H9 (cell line): ENCODE measurements at regions not wholly inside any gene's neighbourhood (a gene's known extent, or its start where the extent isn't known, plus 50 kb on each side); places are given as distances from the start of the nearest gene placed in this dataset.

ENCODE experiments used
- DNase-seq: peaks from one replicate; pipeline ENCODE4 v3.0.0-alpha.2; 2017
- H2AFZ ChIP-seq: one replicate; pipeline ENCODE4 v1.6.1; 2013; ENCODE audit warnings: mild to moderate bottlenecking, low read length, control low read depth, moderate library complexity
- H2AK5ac ChIP-seq: 2 replicates; pipeline ENCODE4 v1.6.1; 2013; ENCODE audit warnings: low read length, control low read depth, mixed read lengths; ENCODE audit not compliant: insufficient read length
- H2BK120ac ChIP-seq: one replicate; pipeline ENCODE4 v1.6.1; 2013; ENCODE audit warnings: low read depth, mild to moderate bottlenecking, low read length, control low read depth, inconsistent platforms; ENCODE audit not compliant: poor library complexity, severe bottlenecking
- H2BK12ac ChIP-seq: 2 replicates; pipeline ENCODE4 v1.6.1; 2013; ENCODE audit warnings: low read length, control low read depth, mixed read lengths, low read depth; ENCODE audit not compliant: insufficient read length
- H2BK15ac ChIP-seq: 2 replicates; pipeline ENCODE4 v1.6.1; 2013; ENCODE audit warnings: low read depth, low read length, control low read depth
- H2BK20ac ChIP-seq: one replicate; pipeline ENCODE4 v1.6.1; 2013; ENCODE audit warnings: low read depth, mild to moderate bottlenecking, low read length, control low read depth, inconsistent platforms; ENCODE audit not compliant: poor library complexity, severe bottlenecking
- H2BK5ac ChIP-seq: 2 replicates; pipeline ENCODE4 v1.6.1; 2013; ENCODE audit warnings: low read length, control low read depth, mixed read lengths; ENCODE audit not compliant: insufficient read length
- H3K14ac ChIP-seq: 2 replicates; pipeline ENCODE4 v1.6.1; 2013; ENCODE audit warnings: low read length, control low read depth; ENCODE audit not compliant: insufficient read depth
- H3K18ac ChIP-seq: 2 replicates; pipeline ENCODE4 v1.6.1; 2013; ENCODE audit warnings: low read depth, mild to moderate bottlenecking, mixed read lengths, low read length, control low read depth; ENCODE audit not compliant: insufficient read length
- H3K23ac ChIP-seq: 2 replicates; pipeline ENCODE4 v1.6.1; 2013; ENCODE audit warnings: low read length, control low read depth, mixed read lengths, low read depth; ENCODE audit not compliant: insufficient read length
- H3K23me2 ChIP-seq: 2 replicates; pipeline ENCODE4 v1.6.1; 2013; ENCODE audit warnings: low read depth, mild to moderate bottlenecking, mixed read lengths, low read length, control low read depth; ENCODE audit not compliant: insufficient read length, poor library complexity, severe bottlenecking
- H3K27ac ChIP-seq: 2 replicates; pipeline ENCODE4 v1.5.1; 2013; ENCODE audit warnings: low read length, control low read depth, mixed read lengths, low read depth; ENCODE audit not compliant: insufficient read length
- H3K27me3 ChIP-seq: 2 replicates; pipeline ENCODE4 v1.6.1; 2013; ENCODE audit warnings: low read length, control low read depth, inconsistent platforms; ENCODE audit not compliant: insufficient read depth
- H3K4ac ChIP-seq: 2 replicates; pipeline ENCODE4 v1.6.1; 2013; ENCODE audit warnings: low read depth, mild to moderate bottlenecking, control low read depth, inconsistent platforms, low read length, moderate library complexity
- H3K4me1 ChIP-seq: 2 replicates; pipeline ENCODE4 v1.6.1; 2013; ENCODE audit warnings: low read length, control low read depth, inconsistent platforms; ENCODE audit not compliant: insufficient read depth
- H3K4me2 ChIP-seq: 2 replicates; pipeline ENCODE4 v1.6.1; 2013; ENCODE audit warnings: low read length, control low read depth, mixed read lengths; ENCODE audit not compliant: insufficient read length, insufficient read depth
- H3K56ac ChIP-seq: 2 replicates; pipeline ENCODE4 v1.6.1; 2013; ENCODE audit warnings: low read depth, mild to moderate bottlenecking, mixed read lengths, low read length, control low read depth; ENCODE audit not compliant: insufficient read length
- H3K79me1 ChIP-seq: 2 replicates; pipeline ENCODE4 v1.6.1; 2013; ENCODE audit warnings: low read depth, mild to moderate bottlenecking, moderate library complexity, low read length, control low read depth, inconsistent platforms; ENCODE audit not compliant: insufficient read depth, poor library complexity, severe bottlenecking
- H3K79me2 ChIP-seq: 2 replicates; pipeline ENCODE4 v1.6.1; 2013; ENCODE audit warnings: low read length, control low read depth, inconsistent platforms; ENCODE audit not compliant: insufficient read depth
- H3K9ac ChIP-seq: 2 replicates; pipeline ENCODE4 v1.6.1; 2013; ENCODE audit warnings: low read length, control low read depth, mixed read lengths; ENCODE audit not compliant: insufficient read length; ENCODE audit errors: extremely low read depth
- H3K9me3 ChIP-seq: one replicate; pipeline ENCODE4 v1.6.1; 2013; ENCODE audit warnings: low read depth, low read length, inconsistent platforms; ENCODE audit not compliant: control insufficient read depth
- H3T11ph ChIP-seq: one replicate; pipeline ENCODE4 v1.6.1; 2013; ENCODE audit warnings: mild to moderate bottlenecking, low read length, control low read depth, inconsistent platforms
- H4K20me1 ChIP-seq: one replicate; pipeline ENCODE4 v1.6.1; 2013; ENCODE audit not compliant: control insufficient read depth, insufficient read length, insufficient read depth
- H4K5ac ChIP-seq: 2 replicates; pipeline ENCODE4 v1.6.1; 2013; ENCODE audit warnings: low read depth, mild to moderate bottlenecking, mixed read lengths, low read length, control low read depth; ENCODE audit not compliant: insufficient read length
- H4K8ac ChIP-seq: replicated peaks from 2 replicates; pipeline ENCODE4 v1.6.1; 2013; ENCODE audit warnings: low read length, control low read depth, mixed read lengths, low read depth; ENCODE audit not compliant: insufficient read length
- H4K91ac ChIP-seq: 2 replicates; pipeline ENCODE4 v1.6.1; 2013; ENCODE audit warnings: low read depth, mild to moderate bottlenecking, moderate library complexity, mixed read lengths, low read length, control low read depth; ENCODE audit not compliant: insufficient read length
- H3K27ac Mint-ChIP-seq, 3 experiments: 2 replicates in 2 of 3; 3 replicates in 1 of 3; pipeline ENCODE4 v1.8.0; 2020 to 2021; ENCODE audit warnings: mixed read lengths in 3 of 3, mild to moderate bottlenecking in 1 of 3, moderate library complexity in 1 of 3
- H3K27me3 Mint-ChIP-seq: 2 replicates; pipeline ENCODE4 v1.8.0; 2021; ENCODE audit warnings: low read depth, mild to moderate bottlenecking, moderate library complexity, mixed read lengths
- H3K36me3 Mint-ChIP-seq, 3 experiments: 2 replicates in 2 of 3; 3 replicates in 1 of 3; pipeline ENCODE4 v1.8.0; 2020 to 2021; ENCODE audit warnings: low read depth in 3 of 3, mixed read lengths in 3 of 3; ENCODE audit not compliant: insufficient read depth in 1 of 3
- H3K4me1 Mint-ChIP-seq, 2 experiments: 2 replicates each; pipeline ENCODE4 v1.8.0; 2020; ENCODE audit warnings: mixed read lengths in 2 of 2
- H3K4me3 Mint-ChIP-seq, 2 experiments: 2 replicates in 1 of 2; 3 replicates in 1 of 2; pipeline ENCODE4 v1.8.0; 2020 to 2021; ENCODE audit warnings: mild to moderate bottlenecking in 2 of 2, mixed read lengths in 2 of 2, moderate library complexity in 1 of 2
- H3K9me3 Mint-ChIP-seq, 2 experiments: 2 replicates in 1 of 2; 3 replicates in 1 of 2; pipeline ENCODE4 v1.8.0; 2020; ENCODE audit warnings: mild to moderate bottlenecking in 2 of 2, mixed read lengths in 2 of 2, moderate library complexity in 1 of 2
- WGBS: extraction: QIAGEN DNeasy Blood & Tissue Kit; methylation state at CpG from one replicate; pipeline ENCODE4 v1.1.7; 2013; ENCODE audit warnings: missing lambda C conversion rate, low lambda C conversion rate, mixed read lengths; ENCODE audit not compliant: insufficient read length; ENCODE audit errors: extremely low coverage; 5-methylcytosine and 5-hydroxymethylcytosine counted together
- TF ChIP-seq, protein P1 (sequence below): fragments of 200-600 bp; sonication (generic); conservative IDR thresholded peaks from 3 replicates; pipeline ENCODE4 v1.8.0; 2021; ENCODE audit warnings: antibody characterized with exemption, mild to moderate bottlenecking

DNA sequence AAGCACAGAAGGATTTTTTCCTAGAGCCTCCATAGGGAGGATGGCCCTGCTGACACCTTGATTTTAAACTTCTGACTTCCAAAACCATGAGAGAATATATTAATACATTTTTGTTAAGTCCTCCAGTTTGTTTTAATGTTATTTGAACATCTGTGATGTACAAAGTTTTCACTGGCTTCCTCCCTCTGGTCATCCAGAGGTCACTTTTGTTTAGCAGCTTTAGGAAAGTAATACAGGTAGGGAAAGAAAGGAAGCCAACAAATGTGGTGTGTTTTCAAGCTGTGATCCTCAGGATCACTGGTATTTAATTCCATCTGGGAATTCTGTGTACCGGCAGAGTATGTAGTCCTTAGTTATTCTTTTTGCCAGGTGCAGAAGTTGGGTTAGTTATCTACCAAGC, 488.8 kb upstream of the ATXN8OS start:
- H3K9me3 Mint-ChIP-seq, result peaks cover 13 to 17% of the 10 kb centered on the region in 2 experiments
- Histone ChIP-seq H3K27ac (no peak overlapping the region), H3K4ac (no peak overlapping the region), H3K14ac (no peak overlapping the region), H3K23me2 (no peaks in the 10 kb centered on the region), H3T11ph (no peak overlapping the region), H2BK5ac (no peak overlapping the region), H3K79me1 (no peaks in the 10 kb centered on the region), H3K79me2 (no peaks in the 10 kb centered on the region), H4K5ac (no peak overlapping the region), H2AFZ (no peak overlapping the region), H3K4me2 (no peak overlapping the region), H4K91ac (no peak overlapping the region), H3K18ac (no peak overlapping the region), H3K56ac (no peak overlapping the region), H2BK120ac (no peak overlapping the region), H3K4me1 (no peaks in the 10 kb centered on the region; the same call in 1 of the 2 replicates), H3K9ac (no peak overlapping the region), H2BK15ac (no peak overlapping the region), H2BK12ac (no peak overlapping the region), H2AK5ac (no peak overlapping the region), H4K8ac (no peak overlapping the region), H3K23ac (no peak overlapping the region), H3K27me3 (no peaks in the 10 kb centered on the region), H3K9me3 (peaks cover 9% of the 10 kb centered on the region), H2BK20ac (no peak overlapping the region), H4K20me1 (no peaks in the 10 kb centered on the region)
- TF ChIP-seq, protein P1, sequence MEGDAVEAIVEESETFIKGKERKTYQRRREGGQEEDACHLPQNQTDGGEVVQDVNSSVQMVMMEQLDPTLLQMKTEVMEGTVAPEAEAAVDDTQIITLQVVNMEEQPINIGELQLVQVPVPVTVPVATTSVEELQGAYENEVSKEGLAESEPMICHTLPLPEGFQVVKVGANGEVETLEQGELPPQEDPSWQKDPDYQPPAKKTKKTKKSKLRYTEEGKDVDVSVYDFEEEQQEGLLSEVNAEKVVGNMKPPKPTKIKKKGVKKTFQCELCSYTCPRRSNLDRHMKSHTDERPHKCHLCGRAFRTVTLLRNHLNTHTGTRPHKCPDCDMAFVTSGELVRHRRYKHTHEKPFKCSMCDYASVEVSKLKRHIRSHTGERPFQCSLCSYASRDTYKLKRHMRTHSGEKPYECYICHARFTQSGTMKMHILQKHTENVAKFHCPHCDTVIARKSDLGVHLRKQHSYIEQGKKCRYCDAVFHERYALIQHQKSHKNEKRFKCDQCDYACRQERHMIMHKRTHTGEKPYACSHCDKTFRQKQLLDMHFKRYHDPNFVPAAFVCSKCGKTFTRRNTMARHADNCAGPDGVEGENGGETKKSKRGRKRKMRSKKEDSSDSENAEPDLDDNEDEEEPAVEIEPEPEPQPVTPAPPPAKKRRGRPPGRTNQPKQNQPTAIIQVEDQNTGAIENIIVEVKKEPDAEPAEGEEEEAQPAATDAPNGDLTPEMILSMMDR, result no peak
- no peak overlapping the region for H3K4me3 Mint-ChIP-seq
- H3K27ac Mint-ChIP-seq, result no peak overlapping the region
- peaks cover 13 to 24% (median 13%) of the 10 kb centered on the region in 3 experiments for H3K36me3 Mint-ChIP-seq
- no CpG with 5 or more reads among the region's 1 CpG for WGBS
- H3K4me1 Mint-ChIP-seq, result peaks cover 18 to 32% of the 10 kb centered on the region in 2 experiments
- DNase-seq, result no peak
- H3K27me3 Mint-ChIP-seq, result no peaks in the 10 kb centered on the region
